Sigmoid colon (tissue), 4 donors: ENCODE measurements at regions not wholly inside any gene's neighbourhood (a gene's known extent, or its start where the extent isn't known, plus 50 kb on each side); places are given as distances from the start of the nearest gene placed in this dataset.

Experiments
- CTCF ChIP-seq, 4 experiments: fragments of 450-650 bp in 3 of 4; fragments of 200-600 bp in 1 of 4; IDR thresholded peaks; one replicate each; pipeline ENCODE4 v1.5.1; 2016 to 2019; ENCODE audit warnings: antibody characterized with exemption in 4 of 4, mild to moderate bottlenecking in 3 of 4, moderate library complexity in 2 of 4
- POLR2AphosphoS5 ChIP-seq, 4 donors: sonication (generic); formaldehyde crosslinking; IDR thresholded peaks; one replicate each; pipeline ENCODE4 v1.6.1; 2017; ENCODE audit warnings: antibody characterized with exemption in 4 of 4

DNA sequence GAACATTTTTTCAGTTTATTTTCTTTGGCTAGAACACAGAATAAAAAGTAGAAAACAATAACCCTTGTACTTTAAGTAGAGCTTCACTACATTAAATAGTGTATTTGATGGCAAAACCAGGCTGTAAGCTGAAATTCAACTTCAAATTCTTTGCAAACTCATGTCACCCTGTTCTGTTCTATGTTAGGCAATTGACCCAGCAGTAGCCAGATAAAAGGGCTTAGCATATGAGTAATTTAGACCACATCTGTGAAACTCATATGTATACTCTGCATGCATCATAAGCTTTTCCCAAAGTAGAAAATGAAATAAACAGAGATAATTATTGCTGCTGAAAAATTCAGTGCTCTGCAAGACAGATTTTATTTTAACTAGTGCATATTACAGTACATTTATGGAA, 150.2 kb downstream of the GNAI1 start:
- TF ChIP-seq CTCF (IDR thresholded peaks at IDR 0.05), result no peak
- TF ChIP-seq POLR2AphosphoS5 (IDR thresholded peaks at IDR 0.05), result no peak
